Caco-2 (cell line): ENCODE measurements at regions not wholly inside any gene's neighbourhood (a gene's known extent, or its start where the extent isn't known, plus 50 kb on each side); places are given as distances from the start of the nearest gene placed in this dataset.

Experiments used
- BruUV-seq: library from RNA; stranded (reverse); fragments of 400-500 nt; replicated peaks from 2 replicates; lab custom pipeline; 2021; lab: Mats Ljungman, UMichigan
- CTCF ChIA-PET: fragments of 300-600 bp; sonication (Branson Sonifier 250); formaldehyde crosslinking; loops from one replicate; lab custom pipeline; 2022; ENCODE audit warnings: antibody characterized with exemption; lab: Charles Lee
- POLR2A ChIA-PET: fragments of 300-600 bp; sonication (Branson Sonifier 250); formaldehyde crosslinking; loops from one replicate; lab custom pipeline; 2022; ENCODE audit warnings: antibody characterized with exemption; lab: Charles Lee
- DNase-seq, 2 experiments: peaks; one replicate each; pipeline versions ENCODE4 v3.0.0 to v3.0.0-alpha.2; 2020 to 2022
- H3K27me3 ChIP-seq: replicated peaks from 2 replicates; pipeline ENCODE4 v1.6.0; 2011; ENCODE audit warnings: low read length; ENCODE audit not compliant: control insufficient read depth, insufficient read depth
- H3K36me3 ChIP-seq: 2 replicates; pipeline ENCODE4 v1.5.1; 2011; ENCODE audit warnings: low read length; ENCODE audit not compliant: control insufficient read depth, insufficient read depth
- H3K4me1 ChIP-seq: fragments of 250-450 bp; sonication (Bioruptor Pico); 2 replicates; pipeline ENCODE4 v1.5.1; 2020; ENCODE audit warnings: mild to moderate bottlenecking
- H3K4me3 ChIP-seq: 2 replicates; pipeline ENCODE4 v1.5.1; 2011; ENCODE audit warnings: low read depth, mild to moderate bottlenecking, control low read depth, low read length
- H3K9me3 ChIP-seq: fragments of 250-450 bp; sonication (Bioruptor Pico); 2 replicates; pipeline ENCODE4 v1.5.1; 2020; ENCODE audit warnings: mild to moderate bottlenecking, moderate library complexity
- H3K27ac Mint-ChIP-seq: one replicate; pipeline ENCODE4 v1.8.0; 2022; ENCODE audit warnings: mixed read lengths; ENCODE audit not compliant: unreplicated experiment
- H3K27me3 Mint-ChIP-seq: one replicate; pipeline ENCODE4 v1.8.0; 2022; ENCODE audit warnings: mixed read lengths; ENCODE audit not compliant: insufficient read depth, unreplicated experiment
- H3K36me3 Mint-ChIP-seq: one replicate; pipeline ENCODE4 v1.8.0; 2022; ENCODE audit warnings: mild to moderate bottlenecking, mixed read lengths; ENCODE audit not compliant: insufficient read depth, unreplicated experiment
- H3K4me1 Mint-ChIP-seq: one replicate; pipeline ENCODE4 v1.8.0; 2022; ENCODE audit warnings: low read depth, mixed read lengths; ENCODE audit not compliant: unreplicated experiment
- H3K4me3 Mint-ChIP-seq: one replicate; pipeline ENCODE4 v1.8.0; 2022; ENCODE audit warnings: mild to moderate bottlenecking, moderate library complexity, mixed read lengths; ENCODE audit not compliant: unreplicated experiment
- H3K9me3 Mint-ChIP-seq: one replicate; pipeline ENCODE4 v1.8.0; 2022; ENCODE audit warnings: mixed read lengths; ENCODE audit not compliant: unreplicated experiment
- CTCF ChIP-seq, 2 experiments: fragments of 200-600 bp in 1 of 2; IDR thresholded peaks; 1 replicate in 1 of 2; 2 replicates in 1 of 2; pipeline versions ENCODE4 v1.5.1 to v1.8.0; 2011 to 2022; ENCODE audit warnings: antibody characterized with exemption in 1 of 2, control low read depth in 1 of 2, inconsistent platforms in 1 of 2, low read depth in 1 of 2, low read length in 1 of 2, mild to moderate bottlenecking in 1 of 2, moderate library complexity in 1 of 2; ENCODE audit not compliant: insufficient read depth in 1 of 2, severe bottlenecking in 1 of 2, unreplicated experiment in 1 of 2
- intact Hi-C: fragments of 100-400 bp; cut with micrococcal nuclease; formaldehyde crosslinking; loops from one replicate; pipeline ENCODE4 v1.10.0; 2022; ENCODE audit not compliant: unreplicated experiment

- no peak overlapping the region for H3K27ac Mint-ChIP-seq
- H3K27me3 Mint-ChIP-seq, result no peaks in the 10 kb centered on the region
- H3K4me1 ChIP-seq, result peaks cover 4% of the 10 kb centered on the region; the same call in 1 of the 2 replicates
- no peaks in the 10 kb centered on the region for H3K36me3 ChIP-seq
- CTCF ChIA-PET, result no interaction called here
- no peak for TF ChIP-seq CTCF (IDR thresholded peaks at IDR 0.05; ENCODE audit: insufficient read depth in 1 of 2, low read depth in 1 of 2, low read length in 1 of 2, severe bottlenecking in 1 of 2, unreplicated experiment in 1 of 2)
- no peaks in the 10 kb centered on the region for H3K36me3 Mint-ChIP-seq
- no peak for DNase-seq
- no peaks in the 10 kb centered on the region for H3K9me3 Mint-ChIP-seq
- intact Hi-C loops, result no loop called here
- no peak overlapping the region for H3K4me3 ChIP-seq
- POLR2A ChIA-PET, result no interaction called here
- H3K4me3 Mint-ChIP-seq, result no peak overlapping the region
- H3K9me3 ChIP-seq, result no peaks in the 10 kb centered on the region
- peaks cover 22% of the 10 kb centered on the region for H3K4me1 Mint-ChIP-seq
- no TSS peak for BruUV-seq
- H3K27me3 ChIP-seq, result no peaks in the 10 kb centered on the region
Measured at GRCh38 chr6:167208819-167209576, 51.2 kb upstream of the GPR31 start.

GRCh38 chr6:167209577-167209975 lies 51.8 kb upstream of the GPR31 start:
- H3K4me3 Mint-ChIP-seq, result no peak overlapping the region
- no peaks in the 10 kb centered on the region for H3K36me3 Mint-ChIP-seq
- H3K27me3 ChIP-seq, result no peaks in the 10 kb centered on the region
- no peak overlapping the region for H3K27ac Mint-ChIP-seq
- CTCF ChIA-PET, result no interaction called here
- no TSS peak for BruUV-seq
- TF ChIP-seq CTCF (IDR thresholded peaks at IDR 0.05; ENCODE audit: insufficient read depth in 1 of 2, low read depth in 1 of 2, low read length in 1 of 2, severe bottlenecking in 1 of 2, unreplicated experiment in 1 of 2), result no peak
- no peaks in the 10 kb centered on the region for H3K9me3 Mint-ChIP-seq
- H3K4me3 ChIP-seq, result no peak overlapping the region
- intact Hi-C loops, result no loop called here
- DNase-seq, result no peak
- peaks cover 22% of the 10 kb centered on the region for H3K4me1 Mint-ChIP-seq
- no peaks in the 10 kb centered on the region for H3K9me3 ChIP-seq
- POLR2A ChIA-PET, result no interaction called here
- no peaks in the 10 kb centered on the region for H3K27me3 Mint-ChIP-seq
- no peaks in the 10 kb centered on the region for H3K36me3 ChIP-seq
- peaks cover 4% of the 10 kb centered on the region; the same call in 1 of the 2 replicates for H3K4me1 ChIP-seq

- no peaks in the 10 kb centered on the region for H3K36me3 ChIP-seq
- no peaks in the 10 kb centered on the region for H3K27me3 ChIP-seq
- no peak for TF ChIP-seq CTCF (IDR thresholded peaks at IDR 0.05; ENCODE audit: insufficient read depth in 1 of 2, low read depth in 1 of 2, low read length in 1 of 2, severe bottlenecking in 1 of 2, unreplicated experiment in 1 of 2)
- Mint-ChIP-seq H3K27me3 (no peaks in the 10 kb centered on the region), H3K27ac (no peak overlapping the region), H3K36me3 (no peaks in the 10 kb centered on the region), H3K4me1 (peaks cover 22% of the 10 kb centered on the region), H3K4me3 (no peak overlapping the region), H3K9me3 (no peaks in the 10 kb centered on the region)
- intact Hi-C loops, result no loop called here
- POLR2A ChIA-PET, result no interaction called here
- CTCF ChIA-PET, result interaction anchor here (0.6 to 1.0 kb wide), 2 partner anchors 140 to 142 kb away, joined by 3 to 4 read pairs; no protein-coding TSS in a partner anchor
- DNase-seq, result no peak
- no peak overlapping the region for H3K4me3 ChIP-seq
- no TSS peak for BruUV-seq
- peaks cover 6% of the 10 kb centered on the region; the same call in 1 of the 2 replicates for H3K4me1 ChIP-seq
- H3K9me3 ChIP-seq, result no peaks in the 10 kb centered on the region
Measured at GRCh38 chr6:167210375-167211294, 52.9 kb upstream of the GPR31 start.
